Upper lobe of right lung (tissue), 1 donor: ENCODE measurements at regions not wholly inside any gene's neighbourhood (a gene's known extent, or its start where the extent isn't known, plus 50 kb on each side); places are given as distances from the start of the nearest gene placed in this dataset.
"Not testable (repeated sequence)": the region's sequence is repeated elsewhere in the genome, so short reads cannot be mapped to it uniquely, and the experiment has no call there.

Experiments
- ATAC-seq: fragments of 200-7000 bp; cut with Tn5 transposase; one replicate; pipeline ENCODE4 v1.9.1; 2020; ENCODE audit warnings: mild to moderate bottlenecking, moderate library complexity
- DNase-seq: peaks from one replicate; pipeline ENCODE4 v3.0.0-alpha.2; 2020
- H3K27ac ChIP-seq: fragments of 200-600 bp; one replicate; pipeline ENCODE4 v1.8.0; 2022
- H3K27me3 ChIP-seq: fragments of 200-600 bp; one replicate; pipeline ENCODE4 v1.8.0; 2022; ENCODE audit warnings: mild to moderate bottlenecking
- H3K36me3 ChIP-seq: fragments of 200-600 bp; one replicate; pipeline ENCODE4 v1.8.0; 2022
- H3K4me1 ChIP-seq: fragments of 200-600 bp; one replicate; pipeline ENCODE4 v1.8.0; 2022
- H3K4me3 ChIP-seq: fragments of 200-600 bp; one replicate; pipeline ENCODE4 v1.8.0; 2022; ENCODE audit warnings: mild to moderate bottlenecking
- H3K9me3 ChIP-seq: fragments of 200-600 bp; one replicate; pipeline ENCODE4 v1.8.0; 2022
- intact Hi-C: fragments of 100-400 bp; cut with DNase I; formaldehyde crosslinking; loops from one replicate; pipeline ENCODE4 v1.11.0; 2022
- TF ChIP-seq, protein P1 (sequence below): fragments of 200-600 bp; IDR thresholded peaks from one replicate; pipeline ENCODE4 v1.8.0; 2022; ENCODE audit warnings: antibody characterized with exemption
- donor health status: DM: no; HTN: yes; CAD: no; lungs with severe emphysema.

DNA sequence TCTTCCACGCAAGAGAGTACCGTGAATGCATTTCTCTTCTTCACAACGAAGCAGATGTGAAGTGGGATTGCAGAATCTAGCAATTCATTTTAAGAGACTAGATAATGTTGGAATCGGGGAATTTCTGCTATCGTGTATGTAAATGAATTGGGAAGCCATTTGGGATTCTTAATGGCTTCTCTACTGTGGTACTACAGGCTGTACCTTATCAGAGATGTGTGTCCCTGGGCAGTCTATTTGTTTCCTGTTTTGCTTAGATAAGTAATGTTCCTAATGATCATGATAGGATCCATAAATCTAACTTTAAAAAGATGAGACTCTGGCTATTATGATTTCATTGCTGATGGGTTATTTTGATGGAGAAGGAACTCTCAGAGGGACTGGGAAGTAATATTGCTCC, 320.6 kb downstream of the REEP3 start:
- intact Hi-C loops: no loop called here
- ATAC-seq (no peak), DNase-seq (no peak)
- TF ChIP-seq, protein P1, sequence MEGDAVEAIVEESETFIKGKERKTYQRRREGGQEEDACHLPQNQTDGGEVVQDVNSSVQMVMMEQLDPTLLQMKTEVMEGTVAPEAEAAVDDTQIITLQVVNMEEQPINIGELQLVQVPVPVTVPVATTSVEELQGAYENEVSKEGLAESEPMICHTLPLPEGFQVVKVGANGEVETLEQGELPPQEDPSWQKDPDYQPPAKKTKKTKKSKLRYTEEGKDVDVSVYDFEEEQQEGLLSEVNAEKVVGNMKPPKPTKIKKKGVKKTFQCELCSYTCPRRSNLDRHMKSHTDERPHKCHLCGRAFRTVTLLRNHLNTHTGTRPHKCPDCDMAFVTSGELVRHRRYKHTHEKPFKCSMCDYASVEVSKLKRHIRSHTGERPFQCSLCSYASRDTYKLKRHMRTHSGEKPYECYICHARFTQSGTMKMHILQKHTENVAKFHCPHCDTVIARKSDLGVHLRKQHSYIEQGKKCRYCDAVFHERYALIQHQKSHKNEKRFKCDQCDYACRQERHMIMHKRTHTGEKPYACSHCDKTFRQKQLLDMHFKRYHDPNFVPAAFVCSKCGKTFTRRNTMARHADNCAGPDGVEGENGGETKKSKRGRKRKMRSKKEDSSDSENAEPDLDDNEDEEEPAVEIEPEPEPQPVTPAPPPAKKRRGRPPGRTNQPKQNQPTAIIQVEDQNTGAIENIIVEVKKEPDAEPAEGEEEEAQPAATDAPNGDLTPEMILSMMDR: no peak
- H3K27me3 ChIP-seq: no peaks in the 10 kb centered on the region
- no peaks in the 10 kb centered on the region for H3K9me3 ChIP-seq
- H3K4me3 ChIP-seq: no peak overlapping the region
- H3K4me1 ChIP-seq: no peaks in the 10 kb centered on the region
- no peak overlapping the region for H3K27ac ChIP-seq
- H3K36me3 ChIP-seq: no peaks in the 10 kb centered on the region

DNA sequence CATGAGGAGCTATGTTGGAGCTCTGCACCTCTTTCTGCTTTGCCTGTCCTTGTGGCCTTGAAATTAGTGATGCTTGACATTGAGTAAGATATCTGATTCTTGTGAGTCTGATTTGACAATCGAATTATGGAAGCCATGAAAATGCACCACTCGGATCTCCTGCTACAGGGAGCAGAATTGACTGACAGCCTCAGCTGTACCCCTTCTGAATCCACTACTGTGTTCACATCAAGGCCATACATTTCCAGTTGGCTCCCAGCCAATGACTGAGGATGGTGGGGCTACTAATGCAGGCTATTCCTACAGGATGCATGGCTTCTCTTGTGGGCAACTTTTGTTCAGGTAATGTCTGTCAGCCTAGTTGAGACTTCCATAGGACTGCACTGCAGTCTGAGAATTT, 321.9 kb downstream of the REEP3 start:
- Histone ChIP-seq H3K4me1 (no peaks in the 10 kb centered on the region), H3K36me3 (no peaks in the 10 kb centered on the region), H3K27me3 (no peaks in the 10 kb centered on the region), H3K4me3 (no peak overlapping the region), H3K9me3 (no peaks in the 10 kb centered on the region), H3K27ac (no peak overlapping the region)
- ATAC-seq (no peak), DNase-seq (no peak)
- TF ChIP-seq, protein P1: no peak
- intact Hi-C loops: no loop called here

DNA sequence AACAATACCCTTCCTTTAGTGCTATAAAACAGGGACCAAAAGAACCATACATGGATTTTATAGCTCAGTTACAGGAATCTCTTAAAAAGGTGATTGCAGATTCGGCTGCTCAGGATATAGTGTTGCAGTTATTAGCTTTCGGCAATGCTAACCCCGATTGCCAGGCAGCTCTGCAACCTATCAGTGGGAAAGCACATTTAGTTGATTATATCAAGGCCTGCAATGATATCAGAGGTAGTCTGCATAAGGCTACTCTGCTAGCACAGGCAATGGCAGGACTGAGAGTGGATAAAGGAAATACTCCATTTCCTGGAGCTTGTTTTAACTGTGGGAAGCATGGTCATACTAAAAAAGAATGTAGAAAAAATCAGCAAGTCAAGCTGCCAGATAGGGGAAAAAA, 327.7 kb downstream of the REEP3 start:
- H3K27ac ChIP-seq, H3K36me3 ChIP-seq, H3K4me1 ChIP-seq, intact Hi-C loops, DNase-seq, H3K4me3 ChIP-seq, H3K27me3 ChIP-seq, ATAC-seq, H3K9me3 ChIP-seq: not testable (repeated sequence)

DNA sequence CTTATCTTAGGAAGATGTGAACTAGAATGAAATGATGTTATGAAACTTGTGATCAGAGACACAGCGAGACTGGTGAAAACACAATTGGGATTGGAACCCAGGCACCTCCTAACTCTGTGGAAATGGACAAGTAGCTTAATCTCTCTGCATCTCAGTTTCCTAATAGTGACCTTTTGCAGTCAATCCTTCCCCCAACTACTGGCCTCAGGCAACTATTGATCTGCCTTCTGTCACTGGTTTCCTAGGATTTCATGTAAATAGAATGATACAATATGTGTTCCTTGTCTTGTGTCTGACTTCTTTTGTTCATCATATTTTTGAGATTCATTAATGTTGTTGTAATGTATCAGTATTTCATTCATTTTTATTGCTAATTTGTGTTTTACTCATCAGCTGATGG, 341.7 kb downstream of the REEP3 start:
- Histone ChIP-seq H3K4me1 (no peaks in the 10 kb centered on the region), H3K27me3 (peaks cover 16% of the 10 kb centered on the region), H3K9me3 (no peaks in the 10 kb centered on the region), H3K36me3 (no peaks in the 10 kb centered on the region), H3K4me3 (no peak overlapping the region), H3K27ac (no peak overlapping the region)
- DNase-seq: no peak
- intact Hi-C loops: no loop called here
- TF ChIP-seq, protein P1: no peak
- ATAC-seq: no peak

DNA sequence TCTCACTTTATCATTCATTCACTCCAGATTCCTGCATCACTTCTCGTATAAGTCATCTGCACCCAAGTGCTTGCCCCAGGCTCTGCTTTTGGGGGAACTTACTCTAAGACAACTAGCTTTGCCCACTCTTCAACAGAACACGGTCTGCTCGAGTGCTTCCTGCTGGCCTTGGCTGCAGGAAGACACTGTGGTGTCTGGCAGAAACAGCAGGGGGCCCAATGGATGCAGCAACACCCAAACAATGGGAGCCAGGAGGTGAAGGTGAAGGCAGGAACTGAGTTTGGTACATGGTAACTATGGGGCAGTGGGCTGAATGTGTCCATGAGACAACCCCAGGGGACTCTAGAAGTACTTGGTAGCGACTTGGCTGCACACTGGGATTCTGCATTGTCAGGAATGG, 344.0 kb downstream of the REEP3 start:
- TF ChIP-seq, protein P1: no peak
- peaks cover 16% of the 10 kb centered on the region for H3K27me3 ChIP-seq
- no peaks in the 10 kb centered on the region for H3K4me1 ChIP-seq
- ATAC-seq (no peak), DNase-seq (no peak)
- no peak overlapping the region for H3K4me3 ChIP-seq
- H3K36me3 ChIP-seq: no peaks in the 10 kb centered on the region
- intact Hi-C loops: no loop called here
- H3K9me3 ChIP-seq: no peaks in the 10 kb centered on the region
- H3K27ac ChIP-seq: no peak overlapping the region

DNA sequence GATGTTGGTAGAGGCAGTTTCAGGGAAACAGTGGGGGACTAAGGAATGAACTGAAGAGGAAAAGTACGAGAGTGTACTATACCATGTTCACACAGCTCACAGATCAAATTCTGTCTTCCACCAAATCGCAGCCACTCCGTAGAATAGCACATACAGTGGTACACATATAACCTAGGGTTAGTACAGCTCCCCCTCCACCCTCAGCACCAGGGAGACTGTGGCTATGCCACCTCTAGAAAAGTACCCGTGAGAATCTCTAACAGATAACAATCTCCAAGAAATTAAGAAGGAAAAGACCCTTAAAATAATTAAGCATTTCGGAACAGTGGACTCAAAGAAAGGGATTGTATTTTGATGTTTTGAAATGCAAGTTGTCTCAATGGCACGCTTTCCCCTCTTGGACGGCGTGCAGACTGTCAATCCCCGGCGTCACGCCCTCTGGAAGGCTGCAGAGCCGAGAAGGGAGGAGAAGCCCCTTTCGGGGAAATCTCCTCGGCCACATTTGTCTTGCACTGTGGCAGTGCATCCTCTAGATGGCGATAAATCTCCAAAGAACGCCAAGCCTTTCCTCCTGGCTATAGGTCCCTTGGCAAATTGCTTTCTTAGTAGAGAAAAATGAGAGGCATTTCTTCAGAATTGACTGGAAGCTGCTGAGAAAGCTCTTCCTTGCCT, 345.0 kb downstream of the REEP3 start:
- DNase-seq (peak; percentile 64), ATAC-seq (peak; percentile 90)
- Histone ChIP-seq H3K4me1 (no peaks in the 10 kb centered on the region), H3K9me3 (no peaks in the 10 kb centered on the region), H3K27ac (no peak overlapping the region), H3K36me3 (no peaks in the 10 kb centered on the region), H3K27me3 (peaks cover 16% of the 10 kb centered on the region), H3K4me3 (no peak overlapping the region)
- intact Hi-C loops: no loop called here
- TF ChIP-seq, protein P1: peak; percentile 84
